Endothelial cell of umbilical vein (primary cell): ENCODE measurements at regions not wholly inside any gene's neighbourhood (a gene's known extent, or its start where the extent isn't known, plus 50 kb on each side); places are given as distances from the start of the nearest gene placed in this dataset.

ENCODE experiments used
- BruUV-seq: library from RNA; stranded (reverse); fragments of 400-500 nt; replicated peaks from 2 replicates; lab custom pipeline; 2021; lab: Mats Ljungman, UMichigan
- CTCF ChIA-PET: fragments of 300-600, 350-600 bp; sonication (Branson Sonifier 250); formaldehyde crosslinking; loops from one replicate; lab custom pipeline; 2021; ENCODE audit warnings: antibody characterized with exemption, inconsistent platforms; lab: Charles Lee
- POLR2A ChIA-PET: fragments of 300-600, 350-600 bp; sonication (Branson Sonifier 250); formaldehyde crosslinking; loops from one replicate; lab custom pipeline; 2021; ENCODE audit warnings: antibody characterized with exemption, inconsistent platforms; lab: Charles Lee
- DNase-seq: peaks from one replicate; pipeline ENCODE4 v3.0.0-alpha.2; 2011; ENCODE audit warnings: low read depth, low spot score
- FAIRE-seq: peaks from 2 replicates; lab custom pipeline; 2011; peaks lifted over from hg19 to GRCh38; lab: Jason Lieb, UNC
- H2AFZ ChIP-seq: 2 replicates; pipeline ENCODE4 v1.6.0; 2012; ENCODE audit warnings: low read depth, low read length, control low read depth, inconsistent platforms
- H3K27ac ChIP-seq: 2 replicates; pipeline ENCODE4 v1.5.1; 2011; ENCODE audit warnings: low read depth, mild to moderate bottlenecking, control low read depth, low read length, moderate library complexity; ENCODE audit not compliant: insufficient read depth
- H3K27me3 ChIP-seq, 2 experiments: 2 replicates each; pipeline versions ENCODE4 v1.6.0 to v1.6.1; 2011; ENCODE audit warnings: low read length in 2 of 2, mixed read lengths in 1 of 2; ENCODE audit not compliant: control insufficient read depth in 2 of 2, insufficient read depth in 2 of 2
- H3K36me3 ChIP-seq, 2 experiments: 2 replicates in 1 of 2; 3 replicates in 1 of 2; pipeline ENCODE4 v1.5.1; 2011; ENCODE audit warnings: low read length in 2 of 2, mild to moderate bottlenecking in 1 of 2, moderate library complexity in 1 of 2; ENCODE audit not compliant: control insufficient read depth in 2 of 2, insufficient read depth in 2 of 2; ENCODE audit errors: extremely low read depth in 1 of 2
- H3K4me1 ChIP-seq: 3 replicates; pipeline ENCODE4 v1.5.1; 2011; ENCODE audit warnings: mild to moderate bottlenecking, low read length; ENCODE audit not compliant: control insufficient read depth, insufficient read depth; ENCODE audit errors: extremely low read depth
- H3K4me2 ChIP-seq: 2 replicates; pipeline ENCODE4 v1.6.1; 2011; ENCODE audit warnings: low read length, control low read depth, mixed read lengths; ENCODE audit not compliant: insufficient read depth
- H3K4me3 ChIP-seq, 3 experiments: fragments of 200-600 bp in 1 of 3; sonication (generic), shearing (Covaris generic) in 1 of 3; replicated peaks in 1 of 3; 2 replicates each; pipeline ENCODE4 v1.5.1; 2011 to 2016; ENCODE audit warnings: control low read depth in 3 of 3, low read length in 3 of 3, mild to moderate bottlenecking in 2 of 3, inconsistent platforms in 1 of 3, low read depth in 1 of 3, moderate library complexity in 1 of 3; ENCODE audit not compliant: insufficient read depth in 1 of 3
- H3K79me2 ChIP-seq: 2 replicates; pipeline ENCODE4 v1.6.0; 2012; ENCODE audit warnings: low read length, inconsistent platforms; ENCODE audit not compliant: control insufficient read depth, insufficient read depth
- H3K9ac ChIP-seq: replicated peaks from 2 replicates; pipeline ENCODE3; 2011; ENCODE audit warnings: low read length, control low read depth; ENCODE audit not compliant: insufficient read depth; ENCODE audit errors: extremely low read depth
- H3K9me1 ChIP-seq: replicated peaks from 3 replicates; pipeline ENCODE4 v1.6.0; 2011; ENCODE audit warnings: mild to moderate bottlenecking, low read length; ENCODE audit not compliant: control insufficient read depth, insufficient read depth; ENCODE audit errors: extremely low read depth
- H3K9me3 ChIP-seq: replicated peaks from 2 replicates; pipeline ENCODE4 v1.5.1; 2012; ENCODE audit warnings: low read length, inconsistent platforms; ENCODE audit not compliant: control insufficient read depth, insufficient read depth
- H4K20me1 ChIP-seq: replicated peaks from 2 replicates; pipeline ENCODE3; 2011; ENCODE audit warnings: mild to moderate bottlenecking, low read length; ENCODE audit not compliant: control insufficient read depth, insufficient read depth; ENCODE audit errors: extremely low read depth
- EZH2 ChIP-seq: IDR thresholded peaks from 2 replicates; pipeline ENCODE4 v1.6.1; 2012; ENCODE audit warnings: borderline replicate concordance, low read depth, mild to moderate bottlenecking, moderate library complexity, low read length, inconsistent platforms; ENCODE audit not compliant: severe bottlenecking
- FOS ChIP-seq: IDR thresholded peaks from 2 replicates; pipeline ENCODE4 v1.6.1; 2011; ENCODE audit warnings: mild to moderate bottlenecking, low read length, moderate library complexity, borderline replicate concordance; ENCODE audit not compliant: insufficient read depth
- GATA2 ChIP-seq: IDR thresholded peaks from 2 replicates; pipeline ENCODE4 v1.7.0; 2011; ENCODE audit warnings: low read depth, mild to moderate bottlenecking, moderate library complexity, mixed read lengths, low read length; ENCODE audit not compliant: insufficient read length, insufficient read depth
- JUN ChIP-seq: IDR thresholded peaks from 2 replicates; pipeline ENCODE4 v1.6.1; 2011; ENCODE audit warnings: borderline replicate concordance, low read depth; ENCODE audit not compliant: insufficient read length, insufficient read depth
- MYC ChIP-seq: IDR thresholded peaks from one replicate; pipeline ENCODE4 v1.6.1; 2011; ENCODE audit warnings: mild to moderate bottlenecking, low read depth, low read length
- POLR2A ChIP-seq: IDR thresholded peaks from 2 replicates; pipeline ENCODE4 v1.6.1; 2012; ENCODE audit warnings: low read depth, mild to moderate bottlenecking, control low read depth, low read length
- POLR2AphosphoS5 ChIP-seq: IDR thresholded peaks from 2 replicates; pipeline ENCODE4 v1.6.1; 2012; ENCODE audit warnings: low read depth, mild to moderate bottlenecking, control low read depth, low read length, moderate library complexity; ENCODE audit not compliant: insufficient read depth
- dilution Hi-C: fragments of 300-500 bp; cut with MboI; formaldehyde crosslinking; loops from one replicate; pipeline ENCODE4 v1.15.0; 2019; ENCODE audit warnings: low sequenced_read_pairs; ENCODE audit not compliant: extremely low pct_ligation_motif_present
- intact Hi-C: fragments of 100-400 bp; cut with micrococcal nuclease; formaldehyde crosslinking; loops from one replicate; pipeline ENCODE4 v1.10.0; 2022
- TF ChIP-seq, protein P1 (sequence below), 2 donors: IDR thresholded peaks; 1 replicate in 1 of 2; 2 replicates in 1 of 2; pipeline ENCODE4 v1.5.1; 2011; ENCODE audit warnings: low read length in 2 of 2, mild to moderate bottlenecking in 2 of 2, moderate library complexity in 2 of 2, control low read depth in 1 of 2, inconsistent platforms in 1 of 2, low read depth in 1 of 2; ENCODE audit not compliant: insufficient read depth in 1 of 2; ENCODE audit errors: extremely low read depth in 1 of 2
- TF ChIP-seq, protein P2 (sequence below): IDR thresholded peaks from 2 replicates; pipeline ENCODE4 v1.6.1; 2011; ENCODE audit not compliant: insufficient read depth, insufficient read length

DNA sequence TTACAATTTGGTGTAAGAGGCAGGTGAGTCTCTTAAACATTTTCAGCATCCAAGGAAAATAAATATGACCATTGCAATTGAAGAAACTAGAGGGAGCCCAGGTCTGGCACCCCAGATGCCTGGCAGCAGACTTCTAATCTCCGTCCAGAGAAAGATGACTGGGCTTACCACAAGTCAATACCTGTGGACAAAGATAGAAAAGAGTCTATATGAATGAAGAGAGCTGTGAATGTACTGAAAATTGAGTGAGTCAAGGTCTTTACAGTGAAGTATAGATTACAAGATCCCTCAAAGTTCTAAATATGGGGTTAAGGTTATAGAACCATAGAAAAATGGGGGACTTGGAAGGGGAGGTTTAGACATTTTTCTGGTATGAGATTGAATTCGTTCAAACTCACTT lies 827.4 kb upstream of the NR2F2 start:
- DNase-seq (no peak), FAIRE-seq (no peak)
- Histone ChIP-seq H3K27ac (no peak overlapping the region), H4K20me1 (no peaks in the 10 kb centered on the region), H3K4me2 (no peak overlapping the region), H3K9me1 (no peaks in the 10 kb centered on the region), H3K9ac (no peak overlapping the region), H3K9me3 (no peaks in the 10 kb centered on the region), H3K27me3 (no peaks in the 10 kb centered on the region), H3K79me2 (no peaks in the 10 kb centered on the region), H3K36me3 (no peaks in the 10 kb centered on the region), H3K4me1 (peaks cover 3% of the 10 kb centered on the region), H2AFZ (no peak overlapping the region), H3K4me3 (no peak overlapping the region)
- intact Hi-C loops = no loop called here
- TF ChIP-seq POLR2A (no peak), POLR2AphosphoS5 (no peak), MYC (no peak), JUN (no peak), GATA2 (no peak)
- TF ChIP-seq, protein P1, sequence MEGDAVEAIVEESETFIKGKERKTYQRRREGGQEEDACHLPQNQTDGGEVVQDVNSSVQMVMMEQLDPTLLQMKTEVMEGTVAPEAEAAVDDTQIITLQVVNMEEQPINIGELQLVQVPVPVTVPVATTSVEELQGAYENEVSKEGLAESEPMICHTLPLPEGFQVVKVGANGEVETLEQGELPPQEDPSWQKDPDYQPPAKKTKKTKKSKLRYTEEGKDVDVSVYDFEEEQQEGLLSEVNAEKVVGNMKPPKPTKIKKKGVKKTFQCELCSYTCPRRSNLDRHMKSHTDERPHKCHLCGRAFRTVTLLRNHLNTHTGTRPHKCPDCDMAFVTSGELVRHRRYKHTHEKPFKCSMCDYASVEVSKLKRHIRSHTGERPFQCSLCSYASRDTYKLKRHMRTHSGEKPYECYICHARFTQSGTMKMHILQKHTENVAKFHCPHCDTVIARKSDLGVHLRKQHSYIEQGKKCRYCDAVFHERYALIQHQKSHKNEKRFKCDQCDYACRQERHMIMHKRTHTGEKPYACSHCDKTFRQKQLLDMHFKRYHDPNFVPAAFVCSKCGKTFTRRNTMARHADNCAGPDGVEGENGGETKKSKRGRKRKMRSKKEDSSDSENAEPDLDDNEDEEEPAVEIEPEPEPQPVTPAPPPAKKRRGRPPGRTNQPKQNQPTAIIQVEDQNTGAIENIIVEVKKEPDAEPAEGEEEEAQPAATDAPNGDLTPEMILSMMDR (IDR thresholded peaks at IDR 0.05; ENCODE audit: extremely low read depth in 1 of 2, insufficient read depth in 1 of 2, low read depth in 1 of 2, low read length in 2 of 2) = no peak
- CTCF ChIA-PET = interaction anchor here (1.4 kb wide), 1 partner anchor 9 kb away, joined by 3 read pairs; no protein-coding TSS in a partner anchor
- POLR2A ChIA-PET = no interaction called here
- BruUV-seq = no TSS peak
- dilution Hi-C loops = no loop called here

DNA sequence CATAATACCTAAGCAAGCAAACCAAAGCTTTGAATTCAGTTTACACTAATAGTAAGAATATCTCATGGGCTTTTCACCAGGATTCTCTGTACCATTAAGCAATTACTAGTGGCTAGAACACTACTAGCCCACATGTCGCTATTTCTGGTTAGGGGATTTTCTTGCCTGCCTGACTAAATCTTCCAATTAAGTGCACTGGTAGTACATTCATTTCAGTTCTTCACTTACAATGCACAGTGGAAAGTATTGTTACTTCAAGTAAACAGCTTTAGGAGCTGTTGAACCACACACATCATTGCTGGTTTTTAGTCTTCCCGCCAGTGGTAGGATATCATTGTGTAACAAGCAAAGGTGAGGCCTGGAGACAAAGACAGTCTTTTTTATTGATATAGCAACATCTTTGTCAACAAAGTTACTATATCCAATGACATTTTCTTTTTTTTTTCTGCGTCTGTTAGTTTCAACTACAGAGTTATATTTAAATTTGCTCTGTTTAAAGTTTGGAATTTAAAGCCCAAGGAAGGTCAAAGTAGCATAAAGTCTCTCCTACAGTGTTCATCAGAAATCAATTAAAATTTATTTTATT lies 826.8 kb upstream of the NR2F2 start:
- dilution Hi-C loops (no loop called here), intact Hi-C loops (no loop called here)
- H3K4me3 ChIP-seq = no peak overlapping the region
- H3K27me3 ChIP-seq = no peaks in the 10 kb centered on the region
- H3K9me3 ChIP-seq = no peaks in the 10 kb centered on the region
- no peak overlapping the region for H2AFZ ChIP-seq
- no peak overlapping the region for H3K4me2 ChIP-seq
- H3K9me1 ChIP-seq = no peaks in the 10 kb centered on the region
- no TSS peak for BruUV-seq
- H3K36me3 ChIP-seq = no peaks in the 10 kb centered on the region
- FAIRE-seq (no peak), DNase-seq (no peak)
- TF ChIP-seq, protein P2, sequence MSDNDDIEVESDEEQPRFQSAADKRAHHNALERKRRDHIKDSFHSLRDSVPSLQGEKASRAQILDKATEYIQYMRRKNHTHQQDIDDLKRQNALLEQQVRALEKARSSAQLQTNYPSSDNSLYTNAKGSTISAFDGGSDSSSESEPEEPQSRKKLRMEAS = no peak
- TF ChIP-seq POLR2A (no peak), POLR2AphosphoS5 (no peak), GATA2 (no peak), JUN (no peak), FOS (no peak), EZH2 (no peak), MYC (no peak)
- TF ChIP-seq, protein P1 (IDR thresholded peaks at IDR 0.05; ENCODE audit: extremely low read depth in 1 of 2, insufficient read depth in 1 of 2, low read depth in 1 of 2, low read length in 2 of 2) = no peak
- ChIA-PET POLR2A (no interaction called here), CTCF (interaction anchor here (1.2 to 1.4 kb wide), 2 partner anchors 9 to 15 kb away, joined by 3 to 4 read pairs; no protein-coding TSS in a partner anchor)
- H3K27ac ChIP-seq = no peak overlapping the region
- peaks cover 3% of the 10 kb centered on the region for H3K4me1 ChIP-seq
- H3K79me2 ChIP-seq = no peaks in the 10 kb centered on the region
- no peaks in the 10 kb centered on the region for H4K20me1 ChIP-seq
- no peak overlapping the region for H3K9ac ChIP-seq
